ENCODE measurements at regions not wholly inside any gene's neighbourhood (a gene's known extent, or its start where the extent isn't known, plus 50 kb on each side); places are given as distances from the start of the nearest gene placed in this dataset.

DNA sequence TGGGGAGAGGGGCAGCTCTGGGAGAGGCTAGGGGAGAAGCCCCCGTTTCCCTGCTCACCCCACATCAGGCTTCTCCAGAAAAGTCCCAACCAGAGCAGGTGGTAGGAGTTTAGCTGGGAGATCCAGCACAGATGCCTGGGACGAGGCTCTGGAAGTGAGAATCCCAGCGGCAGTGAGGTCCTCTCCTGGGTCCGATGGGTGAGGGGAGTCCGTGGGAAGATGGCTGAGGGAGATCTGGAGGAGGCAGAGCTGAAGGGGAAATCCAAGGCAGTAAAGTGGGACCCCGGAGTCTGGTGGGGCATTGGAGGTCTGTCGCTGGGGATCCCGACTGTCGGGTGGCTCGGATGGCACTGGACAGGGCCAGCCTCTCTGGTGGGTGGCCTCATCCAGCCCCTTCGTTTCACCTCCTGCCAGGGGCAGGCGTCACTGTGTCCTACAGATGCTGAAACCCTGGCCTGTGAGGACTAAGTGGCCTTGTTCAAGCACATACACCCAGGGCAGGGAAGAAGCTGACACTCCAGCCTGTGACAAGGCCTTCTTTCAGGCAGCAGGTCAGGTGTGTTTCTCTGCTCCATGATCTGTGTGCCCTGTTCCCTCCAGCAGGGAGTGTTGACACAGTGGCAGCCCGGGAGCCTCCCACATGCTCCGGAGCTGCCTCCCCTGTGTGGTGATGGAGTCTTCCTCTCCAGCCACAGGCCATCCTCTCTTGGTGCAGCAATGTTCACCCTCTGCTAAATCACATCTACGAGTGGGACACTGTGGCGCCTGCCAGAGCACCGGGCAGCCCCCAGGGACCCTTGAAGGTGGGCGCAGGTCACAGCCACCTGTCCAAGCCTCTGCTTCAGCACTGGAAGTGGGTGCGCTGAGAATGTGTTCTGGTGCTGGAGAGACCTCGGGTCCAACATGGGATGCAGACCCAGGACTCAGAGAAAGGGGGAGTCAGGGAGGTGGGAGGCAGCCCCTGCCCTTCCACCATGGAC is 850.8 kb downstream of the BRD1 start:
- FAIRE-seq = no peak
- DNase-seq (ENCODE audit: insufficient read length, low spot score) = no peak

DNA sequence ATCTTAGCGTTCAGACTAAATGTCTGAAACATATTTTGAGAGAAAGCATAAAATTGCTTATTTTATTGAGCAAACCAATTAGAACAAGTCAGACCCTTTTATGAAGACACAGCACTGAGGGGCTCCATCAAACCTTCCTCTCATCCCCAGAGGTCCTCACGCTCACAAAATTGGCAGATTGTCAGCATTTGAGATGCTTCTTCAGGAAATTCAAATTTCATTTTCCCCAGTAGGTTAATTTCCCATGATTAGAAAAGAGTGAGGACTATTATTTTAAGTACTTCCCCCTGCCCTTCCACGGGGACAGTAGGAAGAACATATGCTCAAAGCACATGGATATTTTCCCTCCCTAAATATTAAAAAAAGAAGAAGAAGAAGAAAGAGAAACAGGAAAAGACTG is 851.8 kb downstream of the BRD1 start:
- DNase-seq (ENCODE audit: insufficient read length, low spot score) (no peak), FAIRE-seq (no peak)

DNA sequence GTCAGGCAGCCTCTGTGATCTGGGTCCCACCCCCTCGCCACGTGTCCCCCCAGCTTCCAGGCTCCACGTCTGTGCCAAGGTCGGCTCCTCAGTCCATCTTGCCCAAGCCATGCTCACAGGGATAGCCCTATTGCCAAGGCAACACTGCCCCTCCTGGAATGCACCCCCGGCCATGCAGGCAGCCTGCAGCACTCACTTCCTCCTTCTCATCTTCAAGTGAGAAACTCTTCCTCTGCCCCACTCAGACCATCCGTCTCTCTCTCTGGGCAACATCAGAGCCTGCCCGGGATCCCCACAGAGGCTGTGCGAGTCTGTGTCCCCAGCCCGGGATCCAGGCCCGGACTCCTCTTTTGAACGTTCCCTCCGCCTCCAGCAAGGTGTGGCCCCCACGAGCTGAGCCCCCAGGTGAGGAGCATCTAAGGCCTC is 852.3 kb downstream of the BRD1 start:
- FAIRE-seq = no peak
- DNase-seq (ENCODE audit: insufficient read length, low spot score) = no peak

DNA sequence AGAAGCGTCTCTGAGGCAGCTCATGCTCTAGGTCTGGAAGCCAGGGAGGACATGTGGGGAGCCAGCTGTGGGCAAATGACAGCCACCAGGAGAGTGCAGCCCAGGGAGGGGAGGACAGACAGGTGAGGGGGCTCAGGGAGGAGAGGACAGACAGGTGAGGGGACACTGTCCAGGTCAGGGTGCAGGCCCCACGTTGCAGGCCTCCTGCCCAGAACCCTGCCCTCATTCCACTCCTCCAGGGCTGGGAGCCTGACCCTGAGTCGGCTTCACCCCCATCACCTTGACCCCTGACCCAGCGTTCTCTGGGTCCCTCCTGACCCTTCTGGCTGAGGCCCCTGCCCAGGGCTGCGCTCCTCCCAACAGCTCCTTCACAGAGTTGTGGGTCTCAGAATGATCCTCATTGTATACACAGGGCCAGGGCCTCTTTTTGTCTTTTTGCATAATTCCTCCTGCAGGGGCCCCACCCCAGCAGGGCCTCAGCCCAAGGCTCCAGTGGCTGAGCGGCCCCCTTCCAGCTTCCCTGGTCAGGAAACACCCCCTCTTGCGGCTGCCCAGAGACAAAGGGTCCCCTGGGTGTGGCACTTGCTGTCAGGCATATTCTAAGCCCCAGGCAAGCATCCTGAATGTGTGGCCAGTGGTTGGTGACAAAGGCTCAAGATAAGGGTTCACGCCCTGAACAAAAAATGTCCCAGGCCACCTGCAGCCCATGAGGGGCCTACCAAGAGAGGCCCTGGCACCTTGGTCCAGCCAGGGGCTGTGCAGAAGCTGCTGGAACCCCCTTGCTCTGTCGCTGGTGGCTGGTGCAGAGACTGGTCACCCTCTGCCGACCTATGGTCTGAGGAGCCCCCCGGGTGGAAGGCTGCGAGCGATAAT is 853.0 kb downstream of the BRD1 start:
- DNase-seq (ENCODE audit: insufficient read length, low spot score) (no peak), FAIRE-seq (no peak)

DNA sequence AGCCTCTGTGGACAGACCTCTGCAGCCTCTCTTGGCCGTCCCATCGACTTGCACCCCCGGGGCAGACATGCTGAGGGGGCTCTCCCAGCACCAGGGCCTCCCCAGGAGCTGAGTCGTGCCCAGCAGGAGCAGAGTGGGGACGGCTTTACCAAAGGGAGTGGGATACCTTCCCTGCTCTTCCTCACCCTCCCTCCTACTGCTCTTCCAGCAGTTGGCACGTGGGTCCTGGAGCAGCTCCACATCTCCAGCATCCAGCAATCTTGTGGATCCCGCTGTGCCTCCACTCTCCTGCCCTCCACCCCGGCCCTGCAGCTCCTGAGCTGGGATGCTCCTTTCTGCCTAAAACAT is 854.0 kb downstream of the BRD1 start:
- no peak for FAIRE-seq
- DNase-seq (ENCODE audit: insufficient read length, low spot score) = no peak

DNA sequence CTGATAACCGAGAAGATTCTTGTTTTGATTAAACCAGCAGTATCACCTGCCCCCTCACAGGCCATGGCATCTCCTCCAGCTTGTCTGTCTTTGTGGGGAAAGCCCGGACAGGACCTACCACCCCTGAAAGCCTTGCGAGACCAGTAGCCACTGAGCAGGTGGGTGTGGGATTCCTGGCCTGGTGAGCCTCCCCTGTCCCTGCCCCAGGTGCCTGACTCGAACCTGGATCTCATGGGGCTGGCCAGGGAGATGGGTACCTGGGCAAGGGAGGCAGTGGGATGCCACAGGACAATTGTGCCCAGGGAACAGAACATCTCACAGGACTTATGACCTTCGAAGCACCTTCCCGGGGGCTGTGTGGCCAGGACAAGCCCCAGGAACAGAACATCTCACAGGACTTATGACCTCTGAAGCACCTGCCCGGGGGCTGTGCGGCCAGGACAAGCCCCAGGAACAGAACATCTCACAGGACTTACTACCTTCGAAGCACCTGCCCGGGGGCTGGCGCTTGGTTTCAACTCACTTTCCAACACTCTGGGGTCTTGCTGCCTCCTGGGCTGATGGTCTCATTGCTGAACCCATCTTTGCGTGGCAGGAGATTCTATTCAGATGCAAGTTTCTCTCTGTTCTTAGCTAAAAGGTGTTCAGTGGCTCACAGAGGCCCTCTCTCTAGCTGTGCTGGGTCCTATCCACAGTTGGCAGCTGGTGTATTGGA is 854.5 kb downstream of the BRD1 start:
- no peak for FAIRE-seq
- DNase-seq (ENCODE audit: insufficient read length, low spot score) = no peak

DNA sequence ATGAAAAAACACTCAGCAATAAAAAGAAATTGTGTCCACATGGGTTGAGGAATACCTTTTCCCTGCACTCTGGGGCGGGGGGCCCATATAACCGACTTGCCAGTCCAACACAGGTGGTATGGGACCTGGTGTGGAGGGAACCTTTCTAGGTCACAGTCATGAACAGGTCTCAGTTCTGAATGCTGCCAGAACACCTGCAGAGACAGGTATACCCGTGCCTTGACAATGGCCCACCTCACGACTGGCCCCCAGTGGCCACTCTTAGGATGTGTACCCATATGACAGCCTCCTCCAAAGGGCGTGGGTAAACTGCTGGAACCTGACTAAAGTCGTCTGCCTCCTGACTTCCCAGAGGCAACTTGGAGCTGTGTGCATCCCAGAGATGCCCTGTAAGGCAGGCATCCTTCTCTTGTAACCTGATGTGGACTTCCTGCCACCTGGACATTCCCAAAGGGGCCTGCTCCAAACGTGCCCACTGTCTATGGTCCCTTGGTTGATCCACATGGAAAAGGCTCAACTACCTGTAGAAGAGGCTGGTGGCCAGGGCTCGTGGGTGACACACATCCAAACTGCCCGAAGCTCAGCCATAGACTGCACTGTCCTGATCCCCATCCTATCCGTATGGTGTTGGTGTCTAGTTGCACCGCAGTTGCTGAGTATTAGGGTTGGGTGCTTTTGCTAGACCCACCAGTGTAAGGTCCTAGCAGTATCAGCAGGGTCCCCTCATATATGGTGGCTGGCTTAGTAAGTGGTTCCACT is 859.3 kb downstream of the BRD1 start:
- DNase-seq (ENCODE audit: insufficient read length, low spot score) = no peak
- FAIRE-seq = no peak

DNA sequence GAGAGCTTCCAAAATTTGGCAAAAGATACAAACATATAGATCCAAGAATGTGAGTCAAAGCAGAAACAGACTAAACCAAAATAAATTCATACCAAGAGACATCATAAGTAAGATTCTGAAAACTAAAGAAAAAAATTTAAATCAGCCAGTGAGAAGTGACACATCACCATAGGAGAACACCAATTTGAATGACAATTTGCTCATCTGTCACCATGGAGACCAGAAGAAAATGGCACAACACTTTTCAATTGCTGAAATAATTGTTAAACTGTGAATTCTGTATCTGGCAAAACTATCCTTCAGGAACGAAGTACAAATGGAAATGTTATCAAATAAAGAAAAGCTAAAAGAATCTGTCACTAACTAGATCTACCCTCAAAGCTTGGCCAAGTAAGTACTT is 864.3 kb downstream of the BRD1 start:
- no peak for FAIRE-seq
- no peak for DNase-seq (ENCODE audit: insufficient read length, low spot score)

DNA sequence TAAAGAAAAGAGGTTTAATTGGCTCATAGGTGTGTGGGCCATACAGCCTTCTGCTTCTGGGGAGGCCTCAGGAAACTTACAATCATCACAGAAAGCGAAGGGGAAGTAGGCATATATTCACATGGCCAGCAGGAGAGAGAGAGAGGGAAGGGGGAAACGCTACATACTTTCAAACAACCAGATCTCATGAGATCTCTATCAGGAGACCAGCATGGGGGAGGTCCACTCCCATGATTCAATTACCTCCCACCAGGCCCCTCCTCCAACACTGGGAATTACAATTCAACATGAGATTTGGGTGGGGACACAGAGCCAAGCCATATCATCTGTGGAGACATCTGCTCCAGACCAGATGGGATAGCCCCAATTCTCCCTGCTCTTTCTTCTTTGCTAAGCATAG is 866.0 kb downstream of the BRD1 start:
- no peak for FAIRE-seq
- DNase-seq (ENCODE audit: insufficient read length, low spot score) = no peak

DNA sequence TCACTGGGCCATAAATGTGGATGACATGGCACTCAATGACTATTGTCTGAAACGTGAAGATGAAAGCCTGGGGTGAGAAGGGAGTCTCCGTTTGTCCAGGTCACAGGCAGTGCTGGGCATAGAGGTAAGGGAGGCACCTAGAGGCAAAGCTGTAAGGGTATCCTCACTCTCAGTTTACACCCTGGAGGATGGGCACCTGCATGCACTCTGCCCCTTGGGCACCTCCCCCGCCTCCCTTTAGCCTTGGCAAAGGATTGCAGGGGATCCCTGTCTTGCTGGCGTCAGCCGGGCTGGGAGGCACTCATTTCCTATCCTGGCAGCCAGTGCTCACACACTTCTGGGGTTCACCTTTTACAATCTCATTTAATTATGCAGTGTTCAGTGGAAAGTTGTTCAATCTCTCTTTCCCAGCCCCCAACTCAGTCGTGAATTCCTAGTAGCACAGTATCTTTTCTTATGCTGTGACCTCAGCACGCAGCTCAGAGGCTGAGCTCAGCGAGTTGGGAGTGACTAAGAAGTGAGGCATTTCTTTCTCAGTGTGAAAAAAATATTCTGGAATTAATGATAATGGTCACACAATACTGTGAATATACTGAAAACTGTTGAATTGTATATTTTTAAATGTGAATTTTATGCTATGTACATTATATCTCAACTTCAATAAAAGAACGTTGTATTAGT is 866.6 kb downstream of the BRD1 start:
- DNase-seq (ENCODE audit: insufficient read length, low spot score) (no peak), FAIRE-seq (no peak)

DNA sequence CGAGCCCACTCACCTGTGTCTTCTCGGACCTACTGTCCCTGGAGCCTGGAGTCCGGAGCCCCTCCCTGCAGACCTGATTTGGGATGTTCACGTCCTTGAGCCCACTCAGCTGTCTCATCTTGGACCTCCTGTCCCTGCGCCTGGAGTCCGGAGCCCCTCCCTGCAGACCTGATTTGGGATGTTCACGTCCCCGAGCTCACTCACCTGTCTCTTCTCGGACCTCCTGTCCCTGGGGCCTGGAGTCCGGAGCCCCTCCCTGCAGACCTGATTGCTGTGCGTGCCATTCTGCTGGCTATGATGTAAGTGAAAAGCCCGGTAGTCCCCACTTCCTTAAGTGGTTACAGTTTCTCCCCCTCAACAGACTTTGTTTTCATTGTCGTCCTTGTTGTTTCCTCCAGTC is 867.1 kb downstream of the BRD1 start:
- FAIRE-seq = no peak

DNA sequence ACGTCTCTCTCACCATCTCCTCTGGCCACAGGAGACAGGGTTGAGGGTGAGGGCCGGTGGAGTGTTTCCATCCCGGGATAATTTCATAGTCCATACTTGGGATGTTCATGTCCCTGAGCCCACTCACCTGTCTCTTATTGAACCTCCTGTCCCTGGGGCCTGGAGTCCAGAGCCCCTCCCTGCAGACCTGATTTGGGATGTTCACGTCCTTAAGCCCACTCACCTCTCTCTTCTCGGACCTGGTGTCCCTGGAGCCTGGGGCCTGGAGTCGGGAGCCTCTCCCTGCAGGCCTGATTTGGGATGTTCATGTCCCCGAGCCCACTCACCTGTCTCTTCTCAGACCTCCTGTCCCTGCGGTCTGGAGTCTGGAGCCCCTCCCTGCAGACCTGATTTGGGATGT is 868.2 kb downstream of the BRD1 start:
- no peak for FAIRE-seq

More for the DNA sequence above, 867.1 kb downstream of the BRD1 start:
- DNase-seq (ENCODE audit: insufficient read length, low spot score) = no peak

DNA sequence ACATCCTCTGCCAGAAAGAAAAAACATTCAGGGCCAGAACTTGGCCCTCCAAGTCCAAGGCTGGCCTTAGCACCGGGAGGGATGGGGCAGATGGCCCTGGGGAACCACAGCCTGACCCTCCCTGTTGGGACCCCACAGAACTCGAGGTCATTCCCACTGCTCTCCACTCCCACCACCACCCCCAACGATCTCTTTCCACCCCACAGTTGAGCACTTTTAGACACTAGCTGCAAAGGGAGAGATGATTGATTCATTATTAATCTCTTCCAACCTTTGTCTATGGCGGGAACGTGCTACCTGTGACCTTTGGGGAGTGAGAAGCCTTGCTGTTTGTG is 869.7 kb downstream of the BRD1 start:
- FAIRE-seq (no peak), DNase-seq (ENCODE audit: insufficient read length, low spot score) (no peak)

More for the DNA sequence above, 868.2 kb downstream of the BRD1 start:
- DNase-seq (ENCODE audit: insufficient read length, low spot score) = no peak

DNA sequence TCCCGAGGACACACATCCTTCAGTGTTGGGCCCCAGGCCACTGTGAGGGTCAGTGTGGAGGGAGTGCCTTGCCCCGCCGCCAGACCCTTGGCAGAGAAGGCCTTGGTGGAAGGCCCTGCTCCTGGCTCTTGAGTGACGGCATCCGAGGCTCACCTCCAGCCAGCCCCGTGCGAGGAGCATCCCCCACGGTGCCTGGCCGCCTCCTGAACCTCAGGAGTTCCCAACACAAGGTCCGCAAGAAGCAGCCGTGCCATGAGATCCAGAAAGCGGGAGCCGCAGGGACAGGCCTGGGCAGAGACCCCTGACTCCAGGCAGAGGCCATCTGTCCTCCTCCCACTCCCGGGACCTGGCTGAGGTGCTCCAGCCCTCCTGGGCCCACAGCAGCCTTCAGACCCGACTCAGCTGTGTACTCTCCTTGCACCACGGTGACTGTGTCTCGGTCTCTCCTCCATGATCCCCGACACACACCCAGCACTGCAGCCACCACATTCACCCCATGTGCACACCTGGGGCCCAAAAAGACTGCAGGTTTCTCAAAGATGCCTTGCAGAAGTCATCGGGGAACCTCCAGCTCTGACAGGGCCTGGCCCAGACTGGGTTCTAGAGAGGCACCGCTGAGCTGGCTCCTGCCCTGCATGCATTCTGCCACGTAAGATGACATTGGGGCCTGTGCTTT is 870.2 kb downstream of the BRD1 start:
- DNase-seq (ENCODE audit: insufficient read length, low spot score) (no peak), FAIRE-seq (no peak)

DNA sequence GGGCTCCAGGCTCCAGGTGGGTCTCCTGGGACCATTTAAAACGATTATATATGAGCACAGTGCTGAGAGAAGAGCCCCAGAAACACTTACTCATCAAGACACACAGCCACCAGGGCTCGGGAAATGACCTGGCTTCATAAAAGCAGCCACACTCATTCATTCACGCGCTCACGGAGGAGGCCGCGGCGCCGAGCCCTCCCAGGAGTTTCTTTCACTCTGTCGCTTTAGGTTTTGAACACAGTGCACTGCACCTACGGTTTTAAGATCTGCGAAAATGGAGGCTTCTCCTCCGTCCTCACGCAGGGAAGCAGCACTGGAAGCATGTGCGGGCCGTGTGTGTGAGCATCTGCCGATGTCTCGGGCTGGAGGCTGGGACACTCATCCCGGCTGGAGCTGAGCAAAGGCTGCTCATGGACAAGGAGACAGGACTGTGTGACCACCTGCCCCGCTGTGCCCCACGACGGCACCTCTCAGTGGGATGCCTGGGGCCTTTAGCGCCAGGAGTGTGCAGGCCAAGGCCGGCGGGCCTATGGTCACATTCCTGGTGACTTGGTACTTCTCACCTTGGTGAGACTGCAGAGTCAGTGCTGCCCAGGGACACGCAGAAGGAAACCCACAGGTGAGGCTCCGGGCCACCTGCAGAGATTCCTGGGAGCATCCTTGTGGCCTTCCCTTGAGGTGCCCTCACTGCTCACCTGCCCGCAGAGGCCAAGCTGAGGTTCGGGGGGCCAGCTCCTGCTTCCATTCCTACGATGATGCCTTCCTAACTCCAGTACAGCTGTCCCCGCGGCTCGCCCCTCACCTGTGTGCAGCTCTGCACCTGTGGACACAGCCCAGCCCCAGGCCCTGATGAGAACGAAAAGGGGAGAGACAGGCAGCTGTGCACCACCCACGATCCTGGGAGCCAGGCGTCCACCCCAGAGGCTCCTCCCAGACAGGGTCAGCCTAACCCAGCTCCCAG is 872.0 kb downstream of the BRD1 start:
- FAIRE-seq = no peak
- no peak for DNase-seq (ENCODE audit: insufficient read length, low spot score)

DNA sequence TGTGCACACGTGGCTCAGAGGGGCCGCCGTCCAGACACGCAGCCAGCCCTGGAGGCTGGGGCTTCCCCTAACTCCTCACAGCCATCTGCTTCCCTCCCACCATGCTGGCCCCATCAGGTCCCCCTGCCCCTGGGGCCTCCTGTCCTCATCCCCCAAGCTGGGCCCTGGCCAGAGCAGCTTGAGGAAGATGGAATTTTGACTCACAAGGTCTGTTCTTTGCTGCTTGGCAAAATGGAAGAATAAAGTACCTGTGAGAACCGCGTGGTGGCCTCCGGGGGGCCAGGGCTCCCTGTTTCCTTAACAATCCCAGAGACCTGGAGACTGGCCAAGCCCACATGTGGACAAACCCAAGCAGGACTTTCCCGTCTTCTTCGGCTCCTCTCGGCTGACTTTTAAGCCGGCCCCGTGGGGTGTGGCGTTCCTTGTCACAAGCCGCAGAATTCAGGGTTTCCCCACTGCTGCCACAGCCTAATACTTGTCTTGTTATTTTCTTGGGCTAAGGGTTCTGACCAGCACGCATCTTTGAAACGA is 872.8 kb downstream of the BRD1 start:
- DNase-seq (ENCODE audit: insufficient read length, low spot score) (no peak), FAIRE-seq (no peak)

DNA sequence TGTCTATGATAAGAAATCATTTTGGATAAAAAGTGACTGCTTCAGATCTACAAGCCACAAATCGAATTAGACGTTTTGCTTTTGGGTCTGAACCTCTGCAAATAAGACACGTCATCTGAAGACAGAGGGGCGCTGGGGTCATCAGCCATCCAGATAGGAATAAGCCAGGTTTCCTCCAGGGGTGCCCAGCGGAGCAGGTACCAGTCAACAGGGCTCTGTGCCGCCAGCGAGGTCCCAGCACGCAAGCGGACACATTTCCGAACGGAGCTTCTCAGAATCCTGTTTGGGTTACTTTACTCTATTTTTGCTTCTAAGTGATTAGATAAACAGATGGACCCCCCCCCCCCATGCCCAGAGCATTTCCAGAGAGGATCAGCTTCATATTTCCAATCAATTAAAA is 873.8 kb downstream of the BRD1 start:
- FAIRE-seq (no peak), DNase-seq (ENCODE audit: insufficient read length, low spot score) (no peak)

Measured in HTR-8/SVneo (cell line).